HCT116 (cell line): ENCODE measurements at regions not wholly inside any gene's neighbourhood (a gene's known extent, or its start where the extent isn't known, plus 50 kb on each side); places are given as distances from the start of the nearest gene placed in this dataset.

Experiments used
- EZH2 ChIP-seq: fragments of 200-600 bp; sonication (generic); IDR thresholded peaks from 2 replicates; pipeline ENCODE4 v1.6.1; 2017; ENCODE audit warnings: antibody characterized with exemption, mixed run types
- POLR2A ChIP-seq: IDR thresholded peaks from 2 replicates; pipeline ENCODE4 v1.7.0; 2011; ENCODE audit warnings: borderline replicate concordance; ENCODE audit not compliant: insufficient read depth, insufficient read length; ENCODE audit errors: extremely low read depth
- ZFX ChIP-seq: fragments of 450-650 bp; IDR thresholded peaks from 2 replicates; pipeline ENCODE4 v1.6.1; 2017
- ZNF274 ChIP-seq: fragments of 200-500 bp; sonication (Bioruptor generic); IDR thresholded peaks from 2 replicates; pipeline ENCODE4 v1.6.1; 2014; ENCODE audit warnings: mild to moderate bottlenecking, low read depth, low read length, inconsistent platforms
- TF ChIP-seq, protein P1 (sequence below), 3 experiments: fragments of 200-600 bp in 1 of 3; sonication (generic) in 1 of 3; IDR thresholded peaks in 2 of 3; conservative IDR thresholded peaks in 1 of 3; 2 replicates each; pipeline ENCODE4 v1.5.1; 2012 to 2017; ENCODE audit warnings: low read depth in 2 of 3, low read length in 2 of 3, antibody characterized with exemption in 1 of 3, borderline replicate concordance in 1 of 3, control low read depth in 1 of 3, mild to moderate bottlenecking in 1 of 3, mixed read lengths in 1 of 3, mixed run types in 1 of 3, moderate library complexity in 1 of 3; ENCODE audit not compliant: insufficient read depth in 1 of 3

DNA sequence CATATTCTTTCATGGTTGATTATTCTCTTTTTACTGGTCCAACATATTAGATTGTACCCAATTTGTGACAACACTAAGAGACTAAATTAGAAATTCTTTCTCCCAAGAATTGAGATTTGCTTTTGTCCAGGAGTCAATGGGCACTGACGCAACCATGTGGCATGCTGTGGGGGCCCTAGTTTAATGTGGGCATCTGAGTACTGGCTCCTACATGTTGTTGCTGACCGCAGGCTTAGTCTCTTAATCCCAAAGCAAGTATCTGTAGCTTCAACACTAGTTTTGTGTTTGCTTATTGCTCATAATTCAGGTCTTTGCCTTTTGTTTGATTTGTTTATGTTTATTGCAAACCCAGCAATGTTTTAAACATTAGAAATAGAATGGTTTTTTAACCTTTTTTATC, 263.4 kb upstream of the NDST4 start:
- TF ChIP-seq, protein P1, sequence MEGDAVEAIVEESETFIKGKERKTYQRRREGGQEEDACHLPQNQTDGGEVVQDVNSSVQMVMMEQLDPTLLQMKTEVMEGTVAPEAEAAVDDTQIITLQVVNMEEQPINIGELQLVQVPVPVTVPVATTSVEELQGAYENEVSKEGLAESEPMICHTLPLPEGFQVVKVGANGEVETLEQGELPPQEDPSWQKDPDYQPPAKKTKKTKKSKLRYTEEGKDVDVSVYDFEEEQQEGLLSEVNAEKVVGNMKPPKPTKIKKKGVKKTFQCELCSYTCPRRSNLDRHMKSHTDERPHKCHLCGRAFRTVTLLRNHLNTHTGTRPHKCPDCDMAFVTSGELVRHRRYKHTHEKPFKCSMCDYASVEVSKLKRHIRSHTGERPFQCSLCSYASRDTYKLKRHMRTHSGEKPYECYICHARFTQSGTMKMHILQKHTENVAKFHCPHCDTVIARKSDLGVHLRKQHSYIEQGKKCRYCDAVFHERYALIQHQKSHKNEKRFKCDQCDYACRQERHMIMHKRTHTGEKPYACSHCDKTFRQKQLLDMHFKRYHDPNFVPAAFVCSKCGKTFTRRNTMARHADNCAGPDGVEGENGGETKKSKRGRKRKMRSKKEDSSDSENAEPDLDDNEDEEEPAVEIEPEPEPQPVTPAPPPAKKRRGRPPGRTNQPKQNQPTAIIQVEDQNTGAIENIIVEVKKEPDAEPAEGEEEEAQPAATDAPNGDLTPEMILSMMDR (IDR thresholded peaks at IDR 0.05 in 2 of 3, conservative IDR thresholded peaks at IDR 0.05 in 1 of 3; ENCODE audit: borderline replicate concordance in 1 of 3, insufficient read depth in 1 of 3, low read depth in 2 of 3, low read length in 2 of 3) = no peak
- TF ChIP-seq POLR2A (no peak), ZNF274 (no peak), EZH2 (no peak), ZFX (no peak)
